H1 (cell line): ENCODE measurements at regions not wholly inside any gene's neighbourhood (a gene's known extent, or its start where the extent isn't known, plus 50 kb on each side); places are given as distances from the start of the nearest gene placed in this dataset.

Experiments
- CEBPB ChIP-seq: IDR thresholded peaks from 2 replicates; pipeline ENCODE4 v1.6.1; 2012; ENCODE audit warnings: low read depth, low read length
- CHD2 ChIP-seq: IDR thresholded peaks from 2 replicates; pipeline ENCODE4 v1.6.1; 2012; ENCODE audit warnings: low read length, improper control_type of control experiment
- CHD7 ChIP-seq: fragments of 300-600 bp; sonication (generic); IDR thresholded peaks from 2 replicates; pipeline ENCODE4 v1.7.1; 2012; ENCODE audit warnings: low read length, moderate library complexity, mild to moderate bottlenecking, inconsistent platforms; ENCODE audit not compliant: insufficient replicate concordance
- GTF2F1 ChIP-seq: IDR thresholded peaks from 2 replicates; pipeline ENCODE4 v1.6.1; 2012; ENCODE audit warnings: low read depth, low read length, improper control_type of control experiment, borderline replicate concordance
- HDAC6 ChIP-seq: IDR thresholded peaks from one replicate; pipeline ENCODE4 v1.7.1; 2012; ENCODE audit warnings: low read depth, mild to moderate bottlenecking, inconsistent platforms, low read length, moderate library complexity
- JUND ChIP-seq: IDR thresholded peaks from 2 replicates; pipeline ENCODE4 v1.6.1; 2011; ENCODE audit warnings: mild to moderate bottlenecking, improper control_type of control experiment, low read length
- PHF8 ChIP-seq: fragments of 200-600 bp; sonication (generic); conservative IDR thresholded peaks from 2 replicates; pipeline ENCODE4 v1.7.1; 2012; ENCODE audit warnings: low read depth, mild to moderate bottlenecking, inconsistent platforms, low read length, moderate library complexity
- SUZ12 ChIP-seq: fragments of 200-600 bp; sonication (generic); IDR thresholded peaks from 2 replicates; pipeline ENCODE4 v1.6.1; 2012; ENCODE audit warnings: mild to moderate bottlenecking, inconsistent platforms, low read length, moderate library complexity, mixed read lengths
- TAF1 ChIP-seq: IDR thresholded peaks from 2 replicates; pipeline ENCODE4 v1.6.1; 2011; ENCODE audit warnings: mild to moderate bottlenecking, low read depth, low read length

GRCh38 chr4:129393976-129394375, 298.0 kb downstream of the C4orf33 start (continued):
- TF ChIP-seq CHD7: no peak
- no peak for TF ChIP-seq CHD2
- TF ChIP-seq SUZ12: no peak
- no peak for TF ChIP-seq CEBPB
- TF ChIP-seq TAF1: no peak
- TF ChIP-seq JUND: no peak
- TF ChIP-seq HDAC6: no peak
- TF ChIP-seq PHF8: no peak
- TF ChIP-seq GTF2F1: no peak
